ENCODE measurements at regions not wholly inside any gene's neighbourhood (a gene's known extent, or its start where the extent isn't known, plus 50 kb on each side); places are given as distances from the start of the nearest gene placed in this dataset.

- TF ChIP-seq CTCF (IDR thresholded peaks at IDR 0.05), result no peak
- no peak for TF ChIP-seq POLR2A (IDR thresholded peaks at IDR 0.05; ENCODE audit: low read depth)
- no peak for TF ChIP-seq POLR2AphosphoS5 (IDR thresholded peaks at IDR 0.05)
Observed at GRCh38 chr2:230648356-230648755, 64.3 kb upstream of the CAB39 start.

All from esophagus muscularis mucosa (tissue), 3 donors.